GM23338 (cell line): ENCODE measurements at regions not wholly inside any gene's neighbourhood (a gene's known extent, or its start where the extent isn't known, plus 50 kb on each side); places are given as distances from the start of the nearest gene placed in this dataset.

Source experiments
- ATAC-seq: fragments of 200-7000 bp; cut with Tn5 transposase; 3 replicates; pipeline ENCODE4 v1.9.1; 2020
- DNase-seq: peaks from one replicate; pipeline ENCODE4 v3.0.0-alpha.2; 2015; ENCODE audit warnings: low spot score
- H2AFZ ChIP-seq: fragments of 200-600 bp; sonication (generic); 2 replicates; pipeline ENCODE4 v1.8.0; 2016; ENCODE audit warnings: antibody characterized with exemption, mild to moderate bottlenecking, moderate library complexity
- H3F3A ChIP-seq: fragments of 200-600 bp; sonication (generic); replicated peaks from 2 replicates; pipeline ENCODE4 v1.8.0; 2017; ENCODE audit warnings: antibody characterized with exemption, mixed run types, low read depth
- H3K27ac ChIP-seq: fragments of 200-600 bp; sonication (generic); 2 replicates; pipeline ENCODE4 v1.6.1; 2016; ENCODE audit warnings: low read depth
- H3K27me3 ChIP-seq: fragments of 200-600 bp; sonication (generic); 2 replicates; pipeline ENCODE4 v1.8.0; 2016; ENCODE audit warnings: mild to moderate bottlenecking, mixed run types, moderate library complexity; ENCODE audit not compliant: insufficient read depth
- H3K36me3 ChIP-seq: fragments of 200-600 bp; sonication (generic); 2 replicates; pipeline ENCODE4 v1.8.0; 2016; ENCODE audit warnings: mild to moderate bottlenecking; ENCODE audit not compliant: insufficient read depth
- H3K4me1 ChIP-seq: fragments of 200-600 bp; sonication (generic); 2 replicates; pipeline ENCODE4 v1.8.0; 2016; ENCODE audit warnings: mild to moderate bottlenecking, moderate library complexity; ENCODE audit not compliant: insufficient read depth
- H3K4me2 ChIP-seq: fragments of 200-600 bp; sonication (generic); 2 replicates; pipeline ENCODE4 v1.7.1; 2017; ENCODE audit warnings: mixed run types
- H3K4me3 ChIP-seq: fragments of 200-600 bp; sonication (generic); 2 replicates; pipeline ENCODE4 v1.6.1; 2016; ENCODE audit warnings: mixed run types
- H3K79me2 ChIP-seq: fragments of 200-600 bp; sonication (generic); replicated peaks from 2 replicates; pipeline ENCODE4 v1.8.0; 2017; ENCODE audit warnings: mild to moderate bottlenecking; ENCODE audit not compliant: insufficient read depth
- H3K9me2 ChIP-seq: fragments of 200-600 bp; sonication (generic); 2 replicates; pipeline ENCODE4 v1.8.0; 2017; ENCODE audit not compliant: insufficient read depth
- H4K20me1 ChIP-seq: fragments of 200-600 bp; sonication (generic); replicated peaks from 2 replicates; pipeline ENCODE4 v1.8.0; 2017; ENCODE audit warnings: mild to moderate bottlenecking; ENCODE audit not compliant: insufficient read depth
- H3K27ac Mint-ChIP-seq: 2 replicates; pipeline ENCODE4 v1.8.0; 2020; ENCODE audit warnings: inconsistent platforms, mild to moderate bottlenecking, moderate library complexity, mixed read lengths
- H3K27me3 Mint-ChIP-seq: 3 replicates; pipeline ENCODE4 v1.8.0; 2022; ENCODE audit warnings: low read depth, mild to moderate bottlenecking, moderate library complexity, mixed read lengths, inconsistent platforms; ENCODE audit not compliant: insufficient read depth, poor library complexity
- H3K36me3 Mint-ChIP-seq: 3 replicates; pipeline ENCODE4 v1.8.0; 2021; ENCODE audit warnings: low read depth, mild to moderate bottlenecking, inconsistent platforms, moderate library complexity, mixed read lengths
- H3K4me1 Mint-ChIP-seq: 3 replicates; pipeline ENCODE4 v1.8.0; 2020; ENCODE audit warnings: mild to moderate bottlenecking, inconsistent platforms, mixed read lengths
- H3K4me3 Mint-ChIP-seq: 3 replicates; pipeline ENCODE4 v1.8.0; 2021; ENCODE audit warnings: moderate library complexity, mild to moderate bottlenecking, inconsistent platforms, mixed read lengths
- H3K9me3 Mint-ChIP-seq: 3 replicates; pipeline ENCODE4 v1.8.0; 2020; ENCODE audit warnings: moderate library complexity, mild to moderate bottlenecking, inconsistent platforms, mixed read lengths
- CREB1 ChIP-seq: fragments of 250-450 bp; sonication (Bioruptor Pico); IDR thresholded peaks from 2 replicates; pipeline ENCODE4 v1.5.0; 2020; ENCODE audit warnings: low read depth, mild to moderate bottlenecking, moderate library complexity
- EZH2 ChIP-seq: fragments of 200-600 bp; sonication (generic); IDR thresholded peaks from one replicate; pipeline ENCODE4 v1.8.0; 2017; ENCODE audit warnings: antibody characterized with exemption, mild to moderate bottlenecking, low read depth; ENCODE audit not compliant: unreplicated experiment
- EZH2phosphoT487 ChIP-seq: fragments of 200-600 bp; sonication (generic); IDR thresholded peaks from one replicate; pipeline ENCODE4 v1.8.1; 2018; ENCODE audit warnings: antibody characterized with exemption; ENCODE audit not compliant: unreplicated experiment
- JUNB ChIP-seq: IDR thresholded peaks from one replicate; pipeline ENCODE4 v1.6.1; 2016; ENCODE audit warnings: antibody characterized with exemption; ENCODE audit not compliant: unreplicated experiment
- NANOG ChIP-seq: IDR thresholded peaks from 2 replicates; pipeline ENCODE4 v1.6.1; 2016; ENCODE audit warnings: antibody characterized with exemption, borderline replicate concordance
- POLR2AphosphoS5 ChIP-seq: IDR thresholded peaks from 2 replicates; pipeline ENCODE4 v1.6.1; 2016; ENCODE audit warnings: antibody characterized with exemption, low read depth
- STAT1 ChIP-seq: IDR thresholded peaks from one replicate; pipeline ENCODE4 v1.6.1; 2016; ENCODE audit warnings: antibody characterized with exemption; ENCODE audit not compliant: unreplicated experiment
- ZNF114 ChIP-seq: fragments of 250-450 bp; sonication (Bioruptor Pico); IDR thresholded peaks from 2 replicates; pipeline ENCODE4 v1.5.0; 2020; ENCODE audit warnings: mild to moderate bottlenecking, moderate library complexity
- ZNF331 ChIP-seq: fragments of 250-450 bp; sonication (Bioruptor Pico); IDR thresholded peaks from 2 replicates; pipeline ENCODE4 v1.5.0; 2020; ENCODE audit warnings: low read depth, mild to moderate bottlenecking, moderate library complexity
- ZNF462 ChIP-seq: fragments of 250-450 bp; sonication (Bioruptor Pico); IDR thresholded peaks from 2 replicates; pipeline ENCODE4 v1.5.0; 2020; ENCODE audit warnings: mild to moderate bottlenecking, moderate library complexity
- TF ChIP-seq, protein P1 (sequence below): IDR thresholded peaks from one replicate; pipeline ENCODE4 v1.6.1; 2018; ENCODE audit warnings: antibody characterized with exemption; ENCODE audit not compliant: unreplicated experiment
- TF ChIP-seq, protein P2 (sequence below), 2 experiments: fragments of 200-600 bp in 1 of 2; sonication (generic) in 1 of 2; conservative IDR thresholded peaks; 2 replicates each; pipeline versions ENCODE4 v1.5.1 to v1.6.1; 2016 to 2017; ENCODE audit warnings: antibody characterized with exemption in 2 of 2, low read depth in 2 of 2, mild to moderate bottlenecking in 2 of 2, moderate library complexity in 1 of 2
- TF ChIP-seq, protein P3 (sequence below): IDR thresholded peaks from 2 replicates; pipeline ENCODE4 v1.6.1; 2016; ENCODE audit warnings: antibody characterized with exemption

DNA sequence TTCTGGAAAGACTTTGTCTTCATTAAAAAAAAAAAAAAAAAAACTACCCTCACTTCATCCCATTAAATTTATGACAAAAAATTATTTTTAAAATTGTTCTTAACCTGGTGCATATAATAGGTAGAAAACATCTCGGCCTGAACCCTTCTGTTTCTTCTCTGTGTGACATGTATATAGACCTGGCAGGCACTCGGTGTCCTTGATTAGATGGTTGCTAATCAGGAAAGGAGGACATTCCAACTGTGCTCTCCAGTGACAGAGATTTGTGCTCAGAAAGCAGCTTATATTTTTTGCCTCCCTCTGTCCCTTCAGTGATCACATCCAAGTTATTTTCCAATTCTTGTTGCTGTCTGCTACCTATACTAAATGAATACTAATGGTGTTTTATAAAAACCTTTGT, 355.6 kb downstream of the CBLL2 start:
- H3K27me3 ChIP-seq, result no peaks in the 10 kb centered on the region
- no peaks in the 10 kb centered on the region for H3K36me3 ChIP-seq
- H3K27ac Mint-ChIP-seq, result no peak overlapping the region
- DNase-seq, result no peak
- no peak overlapping the region for H3K4me3 Mint-ChIP-seq
- no peak overlapping the region for H3K27ac ChIP-seq
- ATAC-seq, result no peak
- no peaks in the 10 kb centered on the region for H3K9me2 ChIP-seq
- H2AFZ ChIP-seq, result no peak overlapping the region
- no peaks in the 10 kb centered on the region for H3K9me3 Mint-ChIP-seq
- H3K27me3 Mint-ChIP-seq, result no peaks in the 10 kb centered on the region
- H3K4me1 Mint-ChIP-seq, result no peaks in the 10 kb centered on the region
- H3K79me2 ChIP-seq, result no peaks in the 10 kb centered on the region
- TF ChIP-seq ZNF114 (no peak), EZH2 (no peak), JUNB (no peak), NANOG (no peak), POLR2AphosphoS5 (no peak), CREB1 (CRISPR knock-in tag) (no peak), ZNF462 (CRISPR knock-in tag) (no peak), ZNF331 (CRISPR knock-in tag) (no peak), EZH2phosphoT487 (no peak), STAT1 (no peak)
- TF ChIP-seq, protein P1, sequence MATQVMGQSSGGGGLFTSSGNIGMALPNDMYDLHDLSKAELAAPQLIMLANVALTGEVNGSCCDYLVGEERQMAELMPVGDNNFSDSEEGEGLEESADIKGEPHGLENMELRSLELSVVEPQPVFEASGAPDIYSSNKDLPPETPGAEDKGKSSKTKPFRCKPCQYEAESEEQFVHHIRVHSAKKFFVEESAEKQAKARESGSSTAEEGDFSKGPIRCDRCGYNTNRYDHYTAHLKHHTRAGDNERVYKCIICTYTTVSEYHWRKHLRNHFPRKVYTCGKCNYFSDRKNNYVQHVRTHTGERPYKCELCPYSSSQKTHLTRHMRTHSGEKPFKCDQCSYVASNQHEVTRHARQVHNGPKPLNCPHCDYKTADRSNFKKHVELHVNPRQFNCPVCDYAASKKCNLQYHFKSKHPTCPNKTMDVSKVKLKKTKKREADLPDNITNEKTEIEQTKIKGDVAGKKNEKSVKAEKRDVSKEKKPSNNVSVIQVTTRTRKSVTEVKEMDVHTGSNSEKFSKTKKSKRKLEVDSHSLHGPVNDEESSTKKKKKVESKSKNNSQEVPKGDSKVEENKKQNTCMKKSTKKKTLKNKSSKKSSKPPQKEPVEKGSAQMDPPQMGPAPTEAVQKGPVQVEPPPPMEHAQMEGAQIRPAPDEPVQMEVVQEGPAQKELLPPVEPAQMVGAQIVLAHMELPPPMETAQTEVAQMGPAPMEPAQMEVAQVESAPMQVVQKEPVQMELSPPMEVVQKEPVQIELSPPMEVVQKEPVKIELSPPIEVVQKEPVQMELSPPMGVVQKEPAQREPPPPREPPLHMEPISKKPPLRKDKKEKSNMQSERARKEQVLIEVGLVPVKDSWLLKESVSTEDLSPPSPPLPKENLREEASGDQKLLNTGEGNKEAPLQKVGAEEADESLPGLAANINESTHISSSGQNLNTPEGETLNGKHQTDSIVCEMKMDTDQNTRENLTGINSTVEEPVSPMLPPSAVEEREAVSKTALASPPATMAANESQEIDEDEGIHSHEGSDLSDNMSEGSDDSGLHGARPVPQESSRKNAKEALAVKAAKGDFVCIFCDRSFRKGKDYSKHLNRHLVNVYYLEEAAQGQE, result no peak
- TF ChIP-seq, protein P2, sequence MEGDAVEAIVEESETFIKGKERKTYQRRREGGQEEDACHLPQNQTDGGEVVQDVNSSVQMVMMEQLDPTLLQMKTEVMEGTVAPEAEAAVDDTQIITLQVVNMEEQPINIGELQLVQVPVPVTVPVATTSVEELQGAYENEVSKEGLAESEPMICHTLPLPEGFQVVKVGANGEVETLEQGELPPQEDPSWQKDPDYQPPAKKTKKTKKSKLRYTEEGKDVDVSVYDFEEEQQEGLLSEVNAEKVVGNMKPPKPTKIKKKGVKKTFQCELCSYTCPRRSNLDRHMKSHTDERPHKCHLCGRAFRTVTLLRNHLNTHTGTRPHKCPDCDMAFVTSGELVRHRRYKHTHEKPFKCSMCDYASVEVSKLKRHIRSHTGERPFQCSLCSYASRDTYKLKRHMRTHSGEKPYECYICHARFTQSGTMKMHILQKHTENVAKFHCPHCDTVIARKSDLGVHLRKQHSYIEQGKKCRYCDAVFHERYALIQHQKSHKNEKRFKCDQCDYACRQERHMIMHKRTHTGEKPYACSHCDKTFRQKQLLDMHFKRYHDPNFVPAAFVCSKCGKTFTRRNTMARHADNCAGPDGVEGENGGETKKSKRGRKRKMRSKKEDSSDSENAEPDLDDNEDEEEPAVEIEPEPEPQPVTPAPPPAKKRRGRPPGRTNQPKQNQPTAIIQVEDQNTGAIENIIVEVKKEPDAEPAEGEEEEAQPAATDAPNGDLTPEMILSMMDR (conservative IDR thresholded peaks at IDR 0.05; ENCODE audit: low read depth in 2 of 2), result no peak
- TF ChIP-seq, protein P3, sequence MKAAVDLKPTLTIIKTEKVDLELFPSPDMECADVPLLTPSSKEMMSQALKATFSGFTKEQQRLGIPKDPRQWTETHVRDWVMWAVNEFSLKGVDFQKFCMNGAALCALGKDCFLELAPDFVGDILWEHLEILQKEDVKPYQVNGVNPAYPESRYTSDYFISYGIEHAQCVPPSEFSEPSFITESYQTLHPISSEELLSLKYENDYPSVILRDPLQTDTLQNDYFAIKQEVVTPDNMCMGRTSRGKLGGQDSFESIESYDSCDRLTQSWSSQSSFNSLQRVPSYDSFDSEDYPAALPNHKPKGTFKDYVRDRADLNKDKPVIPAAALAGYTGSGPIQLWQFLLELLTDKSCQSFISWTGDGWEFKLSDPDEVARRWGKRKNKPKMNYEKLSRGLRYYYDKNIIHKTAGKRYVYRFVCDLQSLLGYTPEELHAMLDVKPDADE, result no peak
- no peaks in the 10 kb centered on the region for H3K36me3 Mint-ChIP-seq
- no peaks in the 10 kb centered on the region for H4K20me1 ChIP-seq
- H3K4me3 ChIP-seq, result no peak overlapping the region
- H3F3A ChIP-seq, result no peaks in the 10 kb centered on the region
- no peaks in the 10 kb centered on the region for H3K4me1 ChIP-seq
- no peak overlapping the region for H3K4me2 ChIP-seq
